Panc1 (cell line): ENCODE measurements at regions not wholly inside any gene's neighbourhood (a gene's known extent, or its start where the extent isn't known, plus 50 kb on each side); places are given as distances from the start of the nearest gene placed in this dataset.

Experiments used
- POLR2AphosphoS5 ChIP-seq: IDR thresholded peaks from 2 replicates; pipeline ENCODE4 v1.6.1; 2012; ENCODE audit warnings: mild to moderate bottlenecking, low read depth, low read length, moderate library complexity
- TF ChIP-seq, protein P1 (sequence below): fragments of 450-650 bp; IDR thresholded peaks from 2 replicates; pipeline ENCODE4 v1.5.1; 2017; ENCODE audit warnings: mild to moderate bottlenecking
- TF ChIP-seq, protein P2 (sequence below), 2 experiments: IDR thresholded peaks; 2 replicates each; pipeline ENCODE4 v1.6.1; 2011 to 2012; ENCODE audit warnings: low read depth in 2 of 2, control low read depth in 1 of 2, low read length in 1 of 2, mild to moderate bottlenecking in 1 of 2, moderate library complexity in 1 of 2; ENCODE audit not compliant: insufficient read depth in 1 of 2

DNA sequence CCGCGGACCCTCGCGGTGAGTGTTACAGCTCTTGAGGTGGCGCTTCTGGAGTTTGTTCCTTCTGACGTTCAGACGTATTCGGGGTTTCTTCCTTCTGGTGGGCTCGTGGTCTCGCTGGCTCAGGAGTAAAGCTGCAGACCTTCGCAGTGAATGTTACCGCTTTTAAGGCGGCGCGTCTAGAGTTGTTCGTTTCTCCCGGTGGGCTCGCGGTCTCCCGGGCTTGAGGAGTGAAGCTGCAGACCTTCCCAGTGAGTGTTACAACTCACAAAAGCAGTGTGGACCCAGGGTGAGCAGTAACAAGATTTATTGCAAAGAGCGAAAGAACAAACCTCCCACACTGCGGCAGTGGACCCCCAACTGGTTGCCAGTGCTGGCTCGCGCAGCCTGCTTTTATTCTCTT is 177.1 kb downstream of the UACA start:
- TF ChIP-seq, protein P1, sequence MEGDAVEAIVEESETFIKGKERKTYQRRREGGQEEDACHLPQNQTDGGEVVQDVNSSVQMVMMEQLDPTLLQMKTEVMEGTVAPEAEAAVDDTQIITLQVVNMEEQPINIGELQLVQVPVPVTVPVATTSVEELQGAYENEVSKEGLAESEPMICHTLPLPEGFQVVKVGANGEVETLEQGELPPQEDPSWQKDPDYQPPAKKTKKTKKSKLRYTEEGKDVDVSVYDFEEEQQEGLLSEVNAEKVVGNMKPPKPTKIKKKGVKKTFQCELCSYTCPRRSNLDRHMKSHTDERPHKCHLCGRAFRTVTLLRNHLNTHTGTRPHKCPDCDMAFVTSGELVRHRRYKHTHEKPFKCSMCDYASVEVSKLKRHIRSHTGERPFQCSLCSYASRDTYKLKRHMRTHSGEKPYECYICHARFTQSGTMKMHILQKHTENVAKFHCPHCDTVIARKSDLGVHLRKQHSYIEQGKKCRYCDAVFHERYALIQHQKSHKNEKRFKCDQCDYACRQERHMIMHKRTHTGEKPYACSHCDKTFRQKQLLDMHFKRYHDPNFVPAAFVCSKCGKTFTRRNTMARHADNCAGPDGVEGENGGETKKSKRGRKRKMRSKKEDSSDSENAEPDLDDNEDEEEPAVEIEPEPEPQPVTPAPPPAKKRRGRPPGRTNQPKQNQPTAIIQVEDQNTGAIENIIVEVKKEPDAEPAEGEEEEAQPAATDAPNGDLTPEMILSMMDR = no peak
- TF ChIP-seq, protein P2, sequence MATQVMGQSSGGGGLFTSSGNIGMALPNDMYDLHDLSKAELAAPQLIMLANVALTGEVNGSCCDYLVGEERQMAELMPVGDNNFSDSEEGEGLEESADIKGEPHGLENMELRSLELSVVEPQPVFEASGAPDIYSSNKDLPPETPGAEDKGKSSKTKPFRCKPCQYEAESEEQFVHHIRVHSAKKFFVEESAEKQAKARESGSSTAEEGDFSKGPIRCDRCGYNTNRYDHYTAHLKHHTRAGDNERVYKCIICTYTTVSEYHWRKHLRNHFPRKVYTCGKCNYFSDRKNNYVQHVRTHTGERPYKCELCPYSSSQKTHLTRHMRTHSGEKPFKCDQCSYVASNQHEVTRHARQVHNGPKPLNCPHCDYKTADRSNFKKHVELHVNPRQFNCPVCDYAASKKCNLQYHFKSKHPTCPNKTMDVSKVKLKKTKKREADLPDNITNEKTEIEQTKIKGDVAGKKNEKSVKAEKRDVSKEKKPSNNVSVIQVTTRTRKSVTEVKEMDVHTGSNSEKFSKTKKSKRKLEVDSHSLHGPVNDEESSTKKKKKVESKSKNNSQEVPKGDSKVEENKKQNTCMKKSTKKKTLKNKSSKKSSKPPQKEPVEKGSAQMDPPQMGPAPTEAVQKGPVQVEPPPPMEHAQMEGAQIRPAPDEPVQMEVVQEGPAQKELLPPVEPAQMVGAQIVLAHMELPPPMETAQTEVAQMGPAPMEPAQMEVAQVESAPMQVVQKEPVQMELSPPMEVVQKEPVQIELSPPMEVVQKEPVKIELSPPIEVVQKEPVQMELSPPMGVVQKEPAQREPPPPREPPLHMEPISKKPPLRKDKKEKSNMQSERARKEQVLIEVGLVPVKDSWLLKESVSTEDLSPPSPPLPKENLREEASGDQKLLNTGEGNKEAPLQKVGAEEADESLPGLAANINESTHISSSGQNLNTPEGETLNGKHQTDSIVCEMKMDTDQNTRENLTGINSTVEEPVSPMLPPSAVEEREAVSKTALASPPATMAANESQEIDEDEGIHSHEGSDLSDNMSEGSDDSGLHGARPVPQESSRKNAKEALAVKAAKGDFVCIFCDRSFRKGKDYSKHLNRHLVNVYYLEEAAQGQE (IDR thresholded peaks at IDR 0.05; ENCODE audit: insufficient read depth in 1 of 2, low read depth in 2 of 2, low read length in 1 of 2) = no peak
- TF ChIP-seq POLR2AphosphoS5 = no peak
